ENCODE measurements at regions not wholly inside any gene's neighbourhood (a gene's known extent, or its start where the extent isn't known, plus 50 kb on each side); places are given as distances from the start of the nearest gene placed in this dataset.

DNA sequence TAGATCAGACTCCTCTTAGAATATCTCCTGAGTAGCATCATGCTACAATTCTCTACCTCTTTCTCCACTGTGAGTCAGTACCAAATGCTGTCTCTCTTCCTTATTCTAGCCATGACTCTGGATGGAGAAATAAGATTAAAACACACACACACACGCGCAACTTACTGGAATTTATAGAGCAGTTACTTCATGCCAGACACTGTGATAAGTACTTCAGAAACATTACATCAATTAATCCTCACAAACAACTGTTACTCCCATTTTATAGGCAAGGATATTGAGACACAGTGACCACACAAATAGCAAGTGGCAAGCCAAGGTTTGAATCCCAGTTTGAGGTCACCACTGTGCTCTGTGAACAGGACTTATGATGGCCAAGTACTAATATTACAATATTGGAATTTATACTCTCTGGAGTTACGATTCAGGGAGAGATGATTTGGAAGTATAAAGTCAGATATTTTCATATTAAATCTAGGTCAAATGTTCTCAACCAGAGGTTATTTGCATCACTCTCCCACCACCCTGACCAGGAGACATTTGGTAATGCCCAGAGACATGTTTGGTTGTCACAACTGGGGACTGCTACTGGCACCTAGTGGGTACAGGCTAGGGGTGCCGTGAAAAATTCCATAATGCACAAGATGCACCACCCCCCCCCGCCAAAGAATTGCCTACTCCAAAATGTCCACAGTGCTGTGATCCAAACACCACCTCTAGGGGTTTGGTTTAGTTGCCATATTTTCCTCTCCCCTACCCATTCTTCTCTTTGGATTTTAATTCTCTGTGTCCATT lies 221.6 kb downstream of the LTN1 start:
- WGBS, 2 donors, result 85 to 86% methylated on average over 5 of the region's 5 CpGs
- Histone ChIP-seq H3K9me3 (no peaks in the 10 kb centered on the region), H3K27me3 (no peaks in the 10 kb centered on the region), H3K4me1 (peaks cover 0 to 5% (median 0%) of the 10 kb centered on the region in 4 donors), H3K27ac (peak overlapping the region; percentile 13 to 67 (median 52)), H3K4me3 (no peak overlapping the region), H3K36me3 (no peaks in the 10 kb centered on the region)
- TF ChIP-seq, protein P1, sequence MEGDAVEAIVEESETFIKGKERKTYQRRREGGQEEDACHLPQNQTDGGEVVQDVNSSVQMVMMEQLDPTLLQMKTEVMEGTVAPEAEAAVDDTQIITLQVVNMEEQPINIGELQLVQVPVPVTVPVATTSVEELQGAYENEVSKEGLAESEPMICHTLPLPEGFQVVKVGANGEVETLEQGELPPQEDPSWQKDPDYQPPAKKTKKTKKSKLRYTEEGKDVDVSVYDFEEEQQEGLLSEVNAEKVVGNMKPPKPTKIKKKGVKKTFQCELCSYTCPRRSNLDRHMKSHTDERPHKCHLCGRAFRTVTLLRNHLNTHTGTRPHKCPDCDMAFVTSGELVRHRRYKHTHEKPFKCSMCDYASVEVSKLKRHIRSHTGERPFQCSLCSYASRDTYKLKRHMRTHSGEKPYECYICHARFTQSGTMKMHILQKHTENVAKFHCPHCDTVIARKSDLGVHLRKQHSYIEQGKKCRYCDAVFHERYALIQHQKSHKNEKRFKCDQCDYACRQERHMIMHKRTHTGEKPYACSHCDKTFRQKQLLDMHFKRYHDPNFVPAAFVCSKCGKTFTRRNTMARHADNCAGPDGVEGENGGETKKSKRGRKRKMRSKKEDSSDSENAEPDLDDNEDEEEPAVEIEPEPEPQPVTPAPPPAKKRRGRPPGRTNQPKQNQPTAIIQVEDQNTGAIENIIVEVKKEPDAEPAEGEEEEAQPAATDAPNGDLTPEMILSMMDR (IDR thresholded peaks at IDR 0.05), result no peak
- TF ChIP-seq POLR2AphosphoS5 (IDR thresholded peaks at IDR 0.05), result no peak
- no peak for TF ChIP-seq POLR2A (IDR thresholded peaks at IDR 0.05)
- TF ChIP-seq EP300 (IDR thresholded peaks at IDR 0.05), result no peak
- DNase-seq (no peak), ATAC-seq (ENCODE audit: low FRiP score in 2 of 2) (peak; percentile 15 to 51)

DNA sequence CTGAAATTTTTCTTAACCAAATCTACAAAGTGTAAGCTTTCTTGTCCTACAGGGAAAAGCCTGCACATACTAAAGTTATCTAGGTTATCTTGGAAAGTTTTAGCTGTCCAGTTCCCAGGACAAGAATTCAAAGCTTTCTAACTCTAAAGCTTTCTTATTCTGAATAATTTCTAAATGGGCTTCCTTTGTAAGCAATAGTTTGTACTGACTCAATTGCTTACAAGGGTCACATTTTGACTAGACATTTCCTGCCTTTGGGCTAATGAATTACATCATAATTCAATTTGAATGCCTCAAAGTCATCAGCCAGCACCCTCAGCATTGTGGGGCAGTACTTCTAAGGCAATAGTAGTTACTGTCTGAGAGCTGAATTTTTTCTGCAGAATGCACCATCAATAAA lies 223.0 kb downstream of the LTN1 start:
- Histone ChIP-seq H3K4me1 (peaks cover 0 to 5% (median 0%) of the 10 kb centered on the region in 4 donors), H3K4me3 (no peak overlapping the region), H3K27ac (peak overlapping the region in 2 of 4 donors; percentile 15 to 32), H3K9me3 (no peaks in the 10 kb centered on the region), H3K27me3 (no peaks in the 10 kb centered on the region), H3K36me3 (no peaks in the 10 kb centered on the region)
- DNase-seq (no peak), ATAC-seq (ENCODE audit: low FRiP score in 2 of 2) (no peak)
- no peak for TF ChIP-seq POLR2A (IDR thresholded peaks at IDR 0.05)
- TF ChIP-seq, protein P1 (IDR thresholded peaks at IDR 0.05), result no peak

DNA sequence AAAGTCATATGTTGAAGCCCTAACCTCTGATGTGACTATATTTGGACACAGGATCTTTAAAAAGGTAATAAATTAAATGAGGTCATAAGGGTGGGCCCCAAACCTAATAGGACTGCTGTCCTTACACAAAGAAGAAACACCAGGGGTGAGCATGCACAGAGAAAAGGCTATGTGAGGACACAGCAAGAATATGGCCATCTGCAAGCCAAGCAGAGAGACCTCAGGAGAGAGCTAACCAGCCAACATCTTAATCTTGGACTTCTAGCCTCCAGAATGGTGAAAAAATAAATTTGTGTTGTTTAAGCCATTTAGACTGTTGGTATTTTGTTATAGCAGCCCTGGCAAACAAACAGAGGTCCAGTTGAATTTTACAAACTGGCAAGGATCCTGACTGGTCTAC lies 223.9 kb downstream of the LTN1 start:
- H3K27me3 ChIP-seq, result no peaks in the 10 kb centered on the region
- ATAC-seq (ENCODE audit: low FRiP score in 2 of 2) (no peak), DNase-seq (no peak)
- no peaks in the 10 kb centered on the region for H3K36me3 ChIP-seq
- TF ChIP-seq POLR2A (IDR thresholded peaks at IDR 0.05), result no peak
- no peak for TF ChIP-seq POLR2AphosphoS5 (IDR thresholded peaks at IDR 0.05)
- TF ChIP-seq, protein P1 (IDR thresholded peaks at IDR 0.05), result no peak
- TF ChIP-seq EP300 (IDR thresholded peaks at IDR 0.05), result no peak
- H3K4me3 ChIP-seq, result no peak overlapping the region
- H3K9me3 ChIP-seq, result no peaks in the 10 kb centered on the region
- H3K27ac ChIP-seq, result peak overlapping the region in 1 of 4 donors; percentile 51
- H3K4me1 ChIP-seq, result peaks cover 0 to 5% (median 0%) of the 10 kb centered on the region in 4 donors

DNA sequence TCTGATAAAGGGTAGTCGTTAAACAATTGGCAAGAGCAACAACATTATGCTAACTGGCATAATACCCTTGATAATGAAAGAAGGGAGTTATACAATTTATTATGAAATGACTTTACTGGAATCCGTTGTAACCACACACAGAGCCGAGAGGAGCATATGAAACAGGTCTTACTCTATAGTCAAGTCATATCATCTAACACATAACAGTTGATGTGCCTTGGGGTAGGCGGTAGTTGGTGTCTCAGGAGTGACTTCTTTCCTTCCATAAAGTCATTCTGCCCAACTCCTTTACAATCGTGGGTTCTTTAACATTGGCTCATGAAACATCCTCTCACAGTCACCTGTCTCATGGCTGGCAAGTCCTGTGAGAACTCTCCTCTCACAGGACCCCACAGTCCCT lies 225.2 kb downstream of the LTN1 start:
- H3K9me3 ChIP-seq, result no peaks in the 10 kb centered on the region
- ATAC-seq (ENCODE audit: low FRiP score in 2 of 2), result no peak

More for the DNA sequence above, 225.2 kb downstream of the LTN1 start:
- no peak for DNase-seq
- no peak for TF ChIP-seq EP300 (IDR thresholded peaks at IDR 0.05)
- no peak for TF ChIP-seq POLR2AphosphoS5 (IDR thresholded peaks at IDR 0.05)
- TF ChIP-seq, protein P1 (IDR thresholded peaks at IDR 0.05), result no peak
- Histone ChIP-seq H3K4me1 (peaks cover 0 to 5% (median 0%) of the 10 kb centered on the region in 4 donors), H3K27me3 (no peaks in the 10 kb centered on the region), H3K4me3 (no peak overlapping the region), H3K36me3 (no peaks in the 10 kb centered on the region), H3K27ac (no peak overlapping the region)
- 85 to 88% methylated on average over 5 of the region's 5 CpGs for WGBS, 2 donors
